Left ventricle myocardium inferior (tissue), 1 donor: ENCODE measurements at regions not wholly inside any gene's neighbourhood (a gene's known extent, or its start where the extent isn't known, plus 50 kb on each side); places are given as distances from the start of the nearest gene placed in this dataset.

ENCODE experiments used
- DNase-seq: peaks from one replicate; pipeline ENCODE4 v3.0.0-alpha.2; 2020
- H3K27ac ChIP-seq: fragments of 200-600 bp; replicated peaks from 2 replicates; pipeline ENCODE4 v1.8.0; 2021
- H3K27me3 ChIP-seq: fragments of 200-600 bp; 2 replicates; pipeline ENCODE4 v1.8.0; 2021; ENCODE audit warnings: low read depth
- H3K36me3 ChIP-seq: fragments of 200-600 bp; 2 replicates; pipeline ENCODE4 v1.8.0; 2021
- H3K4me1 ChIP-seq: fragments of 200-600 bp; 2 replicates; pipeline ENCODE4 v1.8.0; 2021
- H3K4me3 ChIP-seq: fragments of 200-600 bp; 2 replicates; pipeline ENCODE4 v1.8.0; 2021; ENCODE audit warnings: mild to moderate bottlenecking, moderate library complexity
- H3K9me3 ChIP-seq: fragments of 200-600 bp; replicated peaks from 2 replicates; pipeline ENCODE4 v1.8.0; 2021
- intact Hi-C: fragments of 100-400 bp; cut with micrococcal nuclease; formaldehyde crosslinking; loops from one replicate; pipeline ENCODE4 v1.11.0; 2022
- TF ChIP-seq, protein P1 (sequence below): fragments of 200-600 bp; IDR thresholded peaks from 2 replicates; pipeline ENCODE4 v1.8.0; 2021; ENCODE audit warnings: antibody characterized with exemption, mild to moderate bottlenecking, borderline replicate concordance
- donor health status: DM: no; HTN: yes; CAD: no; lungs with severe emphysema.

DNA sequence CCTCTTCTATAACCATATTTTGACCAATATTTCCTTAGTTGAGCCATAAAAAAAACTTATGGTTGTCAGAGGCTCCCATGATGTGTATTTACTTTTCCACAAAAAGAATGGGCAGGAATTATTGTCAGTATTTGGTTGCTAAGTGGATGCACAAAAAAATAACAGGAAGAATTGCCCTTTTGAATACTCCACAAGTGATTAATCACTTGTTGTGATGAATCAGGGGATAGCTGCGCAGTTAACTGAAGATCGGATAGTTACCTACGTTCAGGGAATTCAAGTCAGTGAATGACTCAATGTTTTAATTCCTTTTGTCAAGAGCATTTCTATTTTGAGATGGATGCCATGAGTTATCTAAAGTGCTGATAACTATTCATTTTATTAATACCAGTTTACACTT lies 785.2 kb upstream of the B3GALT2 start:
- no peaks in the 10 kb centered on the region for H3K36me3 ChIP-seq
- peaks cover 5% of the 10 kb centered on the region for H3K4me1 ChIP-seq
- peak overlapping the region; percentile 53 for H3K27ac ChIP-seq
- TF ChIP-seq, protein P1, sequence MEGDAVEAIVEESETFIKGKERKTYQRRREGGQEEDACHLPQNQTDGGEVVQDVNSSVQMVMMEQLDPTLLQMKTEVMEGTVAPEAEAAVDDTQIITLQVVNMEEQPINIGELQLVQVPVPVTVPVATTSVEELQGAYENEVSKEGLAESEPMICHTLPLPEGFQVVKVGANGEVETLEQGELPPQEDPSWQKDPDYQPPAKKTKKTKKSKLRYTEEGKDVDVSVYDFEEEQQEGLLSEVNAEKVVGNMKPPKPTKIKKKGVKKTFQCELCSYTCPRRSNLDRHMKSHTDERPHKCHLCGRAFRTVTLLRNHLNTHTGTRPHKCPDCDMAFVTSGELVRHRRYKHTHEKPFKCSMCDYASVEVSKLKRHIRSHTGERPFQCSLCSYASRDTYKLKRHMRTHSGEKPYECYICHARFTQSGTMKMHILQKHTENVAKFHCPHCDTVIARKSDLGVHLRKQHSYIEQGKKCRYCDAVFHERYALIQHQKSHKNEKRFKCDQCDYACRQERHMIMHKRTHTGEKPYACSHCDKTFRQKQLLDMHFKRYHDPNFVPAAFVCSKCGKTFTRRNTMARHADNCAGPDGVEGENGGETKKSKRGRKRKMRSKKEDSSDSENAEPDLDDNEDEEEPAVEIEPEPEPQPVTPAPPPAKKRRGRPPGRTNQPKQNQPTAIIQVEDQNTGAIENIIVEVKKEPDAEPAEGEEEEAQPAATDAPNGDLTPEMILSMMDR = no peak
- H3K27me3 ChIP-seq = no peaks in the 10 kb centered on the region
- intact Hi-C loops = no loop called here
- H3K9me3 ChIP-seq = peaks cover 7% of the 10 kb centered on the region
- no peak for DNase-seq
- no peak overlapping the region for H3K4me3 ChIP-seq

DNA sequence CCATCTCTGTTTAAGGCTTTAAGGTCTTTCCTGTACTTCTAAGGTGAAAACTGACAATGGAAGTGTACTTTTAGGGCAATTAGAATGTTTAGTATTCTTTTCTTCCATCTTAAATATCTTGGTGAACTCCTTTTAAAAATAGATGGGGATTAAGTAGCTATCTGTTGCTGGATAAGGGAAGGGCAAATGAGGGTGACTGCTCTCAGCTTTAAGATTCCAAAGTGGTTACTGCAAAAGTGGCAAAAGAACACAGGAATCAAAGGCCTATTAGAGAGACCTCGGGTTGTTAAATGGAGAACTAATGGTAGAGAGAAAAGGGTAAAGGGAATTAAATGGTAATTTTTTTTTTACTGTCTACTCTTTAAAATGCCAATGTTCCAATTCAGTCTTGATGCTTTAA lies 774.1 kb upstream of the B3GALT2 start:
- Histone ChIP-seq H3K36me3 (no peaks in the 10 kb centered on the region), H3K27ac (peak overlapping the region; percentile 71), H3K27me3 (no peaks in the 10 kb centered on the region), H3K4me3 (no peak overlapping the region), H3K9me3 (peaks cover 16% of the 10 kb centered on the region), H3K4me1 (peaks cover 18% of the 10 kb centered on the region)
- intact Hi-C loops = no loop called here
- TF ChIP-seq, protein P1 = no peak
- DNase-seq = no peak

DNA sequence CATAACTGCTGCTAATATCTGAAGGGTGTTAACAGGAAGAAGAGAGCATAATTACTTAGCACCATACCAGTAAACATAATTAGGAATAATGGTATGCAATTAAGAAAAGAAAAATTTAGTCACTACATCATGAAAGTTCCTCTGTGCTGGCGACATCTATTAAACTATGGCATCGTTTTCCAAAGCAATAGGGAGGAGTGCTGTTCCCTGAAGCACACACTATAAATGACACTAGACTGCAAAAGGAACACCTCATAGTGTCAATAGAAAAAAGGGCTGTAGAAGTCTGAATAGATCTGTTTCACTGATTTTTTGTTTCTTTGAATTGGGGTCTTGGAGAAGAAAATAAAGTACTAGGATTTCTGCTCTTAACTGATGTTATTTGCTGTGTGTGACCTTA lies 773.6 kb upstream of the B3GALT2 start:
- H3K36me3 ChIP-seq = no peaks in the 10 kb centered on the region

DNA sequence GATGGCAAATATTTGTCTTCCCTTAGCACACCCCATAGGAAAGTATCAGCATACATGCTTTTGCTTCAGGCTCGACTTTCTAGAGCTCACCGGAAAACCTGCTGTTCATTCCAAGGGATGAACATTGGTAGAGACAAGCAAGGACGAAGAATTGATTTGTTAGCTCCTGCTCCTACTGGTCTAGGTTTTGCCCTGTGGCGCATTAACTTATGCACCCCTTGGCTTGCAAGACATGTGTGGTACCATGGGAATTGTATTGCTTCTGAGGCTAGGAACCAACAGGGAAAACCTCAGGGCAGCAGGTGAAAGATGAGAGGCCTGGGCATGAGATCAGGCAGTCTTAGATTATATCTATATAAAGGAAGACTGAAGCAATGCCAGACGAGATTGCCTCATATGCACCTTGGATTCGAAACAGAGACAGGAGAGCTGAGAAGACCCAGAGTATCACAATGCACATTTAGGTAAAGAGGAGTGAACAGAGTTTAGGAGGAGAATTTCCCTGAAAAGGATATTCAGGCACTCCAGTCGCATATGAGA lies 771.2 kb upstream of the B3GALT2 start:
- Histone ChIP-seq H3K27ac (no peak overlapping the region), H3K9me3 (peaks cover 16% of the 10 kb centered on the region), H3K27me3 (no peaks in the 10 kb centered on the region), H3K4me3 (no peak overlapping the region), H3K36me3 (no peaks in the 10 kb centered on the region), H3K4me1 (peaks cover 17% of the 10 kb centered on the region)
- TF ChIP-seq, protein P1 = no peak
- intact Hi-C loops = no loop called here
- DNase-seq = no peak

More for the DNA sequence above, 773.6 kb upstream of the B3GALT2 start:
- peaks cover 18% of the 10 kb centered on the region for H3K4me1 ChIP-seq
- intact Hi-C loops = no loop called here
- TF ChIP-seq, protein P1 = no peak
- peaks cover 16% of the 10 kb centered on the region for H3K9me3 ChIP-seq
- no peaks in the 10 kb centered on the region for H3K27me3 ChIP-seq
- peak overlapping the region; percentile 71 for H3K27ac ChIP-seq
- H3K4me3 ChIP-seq = no peak overlapping the region
- no peak for DNase-seq

DNA sequence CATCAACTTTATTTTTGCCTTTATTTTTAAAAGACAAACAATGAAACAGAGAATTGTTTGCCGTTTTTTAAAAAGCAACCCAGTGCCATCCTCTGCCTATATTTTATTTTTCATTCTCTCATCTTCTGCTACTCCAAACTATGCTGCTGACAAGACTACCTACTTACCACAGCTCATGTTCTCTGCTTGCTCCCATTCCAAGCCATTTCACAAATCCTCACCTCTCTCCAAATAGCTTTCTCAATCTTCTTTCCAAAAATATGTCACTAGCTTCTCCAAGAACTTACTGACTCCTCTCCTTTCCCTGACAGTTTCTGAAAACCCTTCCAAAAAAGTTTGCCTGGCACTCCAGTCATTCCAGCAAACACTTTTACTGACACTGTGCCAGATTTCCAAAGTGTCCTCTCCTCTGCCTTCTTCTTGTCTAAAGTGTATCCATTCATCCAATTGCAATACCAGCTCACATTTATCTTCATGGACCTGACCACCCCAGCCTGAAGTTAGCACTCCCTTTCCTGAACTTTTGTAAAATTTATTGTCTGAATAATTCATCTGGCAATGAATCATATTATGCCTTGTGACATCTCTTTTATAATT lies 766.5 kb upstream of the B3GALT2 start:
- H3K9me3 ChIP-seq = peaks cover 14% of the 10 kb centered on the region
- intact Hi-C loops = no loop called here
- DNase-seq = no peak
- peak overlapping the region; percentile 78 for H3K27ac ChIP-seq
- TF ChIP-seq, protein P1 = no peak
- H3K36me3 ChIP-seq = no peaks in the 10 kb centered on the region
- H3K4me3 ChIP-seq = no peak overlapping the region
- H3K4me1 ChIP-seq = peaks cover 13% of the 10 kb centered on the region
- H3K27me3 ChIP-seq = no peaks in the 10 kb centered on the region
